ENCODE measurements at regions not wholly inside any gene's neighbourhood (a gene's known extent, or its start where the extent isn't known, plus 50 kb on each side); places are given as distances from the start of the nearest gene placed in this dataset.

DNA sequence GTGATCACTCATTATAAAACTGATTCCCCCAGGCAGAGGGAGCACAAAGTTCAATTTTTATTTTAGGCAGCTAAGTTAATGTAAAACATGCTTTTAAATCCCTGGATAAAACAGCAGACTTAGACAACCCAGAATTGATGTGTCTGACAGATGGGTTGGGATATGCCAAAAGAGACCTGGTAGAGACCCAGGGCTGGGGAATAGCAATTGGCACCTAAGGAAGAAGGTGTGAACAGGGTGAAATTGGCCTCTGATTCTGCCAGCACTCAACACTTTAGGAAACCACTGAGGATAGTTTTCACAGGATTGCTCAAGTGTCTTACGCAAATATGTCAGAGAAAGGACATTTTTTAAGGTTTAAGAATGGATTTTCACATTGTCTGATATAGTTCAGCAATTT is 938.2 kb upstream of the CDH8 start:
- no peaks in the 10 kb centered on the region for H3K79me2 ChIP-seq (ENCODE audit: control insufficient read depth, insufficient read depth, low read length)
- ChIA-PET CTCF (no interaction called here), RAD21 (ENCODE audit: unreplicated experiment) (no interaction called here), POLR2A (no interaction called here), SMC1A (ENCODE audit: uncharacterized antibody, unreplicated experiment) (no interaction called here)
- H3K36me3 ChIP-seq (ENCODE audit: control insufficient read depth in 2 of 2, insufficient read depth in 2 of 2, low read length in 1 of 2): no peaks in the 10 kb centered on the region
- intact Hi-C loops (cut with micrococcal nuclease; ENCODE audit: unreplicated experiment): no loop called here
- BruUV-seq (replicated peaks): no TSS peak
- in situ Hi-C loops (cut with MboI): no loop called here
- H3K9ac ChIP-seq (ENCODE audit: control insufficient read depth, insufficient read depth, low read length): no peak overlapping the region
- H3K4me1 ChIP-seq (ENCODE audit: control insufficient read depth, insufficient read depth, low read length): no peaks in the 10 kb centered on the region
- no peak overlapping the region for H3K4me2 ChIP-seq (ENCODE audit: control insufficient read depth, insufficient read depth)
- DNase-seq (ENCODE audit: low read depth, low spot score): no peak
- no peaks in the 10 kb centered on the region for H4K20me1 ChIP-seq (ENCODE audit: control insufficient read depth, insufficient read depth)
- no peak overlapping the region for H3K27ac ChIP-seq (ENCODE audit: control insufficient read depth, insufficient read depth)
- no peak overlapping the region for H2AFZ ChIP-seq (ENCODE audit: control insufficient read depth, low read depth, low read length)
- FAIRE-seq: no peak
- no peaks in the 10 kb centered on the region for H3K27me3 ChIP-seq (replicated peaks in 1 of 2; ENCODE audit: control insufficient read depth in 2 of 2, insufficient read depth in 2 of 2, low read length in 1 of 2)
- WGBS (ENCODE audit: insufficient coverage, insufficient replicate concordance, low lambda C conversion rate, missing lambda C conversion rate): 86% methylated on average over 1 of the region's 1 CpG
- TF ChIP-seq GATAD2B (conservative IDR thresholded peaks at IDR 0.05; ENCODE audit: low read depth) (no peak), SUZ12 (IDR thresholded peaks at IDR 0.05; ENCODE audit: unreplicated experiment) (no peak), BACH1 (IDR thresholded peaks at IDR 0.05; ENCODE audit: borderline replicate concordance) (no peak), PAX8 (IDR thresholded peaks at IDR 0.05) (no peak), SRF (IDR thresholded peaks at IDR 0.05; ENCODE audit: low read depth in 2 of 2, low read length in 2 of 2) (no peak), ASH2L (IDR thresholded peaks at IDR 0.05; ENCODE audit: borderline replicate concordance, low read depth) (no peak), BCLAF1 (IDR thresholded peaks at IDR 0.05) (no peak), ZNF217 (IDR thresholded peaks at IDR 0.05) (no peak), ZSCAN29 (IDR thresholded peaks at IDR 0.05) (no peak), CEBPZ (IDR thresholded peaks at IDR 0.05; ENCODE audit: low read depth, low read length) (no peak), IKZF2 (IDR thresholded peaks at IDR 0.05) (no peak)
- TF ChIP-seq, protein P1, sequence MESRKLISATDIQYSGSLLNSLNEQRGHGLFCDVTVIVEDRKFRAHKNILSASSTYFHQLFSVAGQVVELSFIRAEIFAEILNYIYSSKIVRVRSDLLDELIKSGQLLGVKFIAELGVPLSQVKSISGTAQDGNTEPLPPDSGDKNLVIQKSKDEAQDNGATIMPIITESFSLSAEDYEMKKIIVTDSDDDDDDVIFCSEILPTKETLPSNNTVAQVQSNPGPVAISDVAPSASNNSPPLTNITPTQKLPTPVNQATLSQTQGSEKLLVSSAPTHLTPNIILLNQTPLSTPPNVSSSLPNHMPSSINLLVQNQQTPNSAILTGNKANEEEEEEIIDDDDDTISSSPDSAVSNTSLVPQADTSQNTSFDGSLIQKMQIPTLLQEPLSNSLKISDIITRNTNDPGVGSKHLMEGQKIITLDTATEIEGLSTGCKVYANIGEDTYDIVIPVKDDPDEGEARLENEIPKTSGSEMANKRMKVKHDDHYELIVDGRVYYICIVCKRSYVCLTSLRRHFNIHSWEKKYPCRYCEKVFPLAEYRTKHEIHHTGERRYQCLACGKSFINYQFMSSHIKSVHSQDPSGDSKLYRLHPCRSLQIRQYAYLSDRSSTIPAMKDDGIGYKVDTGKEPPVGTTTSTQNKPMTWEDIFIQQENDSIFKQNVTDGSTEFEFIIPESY (IDR thresholded peaks at IDR 0.05): no peak
- TF ChIP-seq, protein P2, sequence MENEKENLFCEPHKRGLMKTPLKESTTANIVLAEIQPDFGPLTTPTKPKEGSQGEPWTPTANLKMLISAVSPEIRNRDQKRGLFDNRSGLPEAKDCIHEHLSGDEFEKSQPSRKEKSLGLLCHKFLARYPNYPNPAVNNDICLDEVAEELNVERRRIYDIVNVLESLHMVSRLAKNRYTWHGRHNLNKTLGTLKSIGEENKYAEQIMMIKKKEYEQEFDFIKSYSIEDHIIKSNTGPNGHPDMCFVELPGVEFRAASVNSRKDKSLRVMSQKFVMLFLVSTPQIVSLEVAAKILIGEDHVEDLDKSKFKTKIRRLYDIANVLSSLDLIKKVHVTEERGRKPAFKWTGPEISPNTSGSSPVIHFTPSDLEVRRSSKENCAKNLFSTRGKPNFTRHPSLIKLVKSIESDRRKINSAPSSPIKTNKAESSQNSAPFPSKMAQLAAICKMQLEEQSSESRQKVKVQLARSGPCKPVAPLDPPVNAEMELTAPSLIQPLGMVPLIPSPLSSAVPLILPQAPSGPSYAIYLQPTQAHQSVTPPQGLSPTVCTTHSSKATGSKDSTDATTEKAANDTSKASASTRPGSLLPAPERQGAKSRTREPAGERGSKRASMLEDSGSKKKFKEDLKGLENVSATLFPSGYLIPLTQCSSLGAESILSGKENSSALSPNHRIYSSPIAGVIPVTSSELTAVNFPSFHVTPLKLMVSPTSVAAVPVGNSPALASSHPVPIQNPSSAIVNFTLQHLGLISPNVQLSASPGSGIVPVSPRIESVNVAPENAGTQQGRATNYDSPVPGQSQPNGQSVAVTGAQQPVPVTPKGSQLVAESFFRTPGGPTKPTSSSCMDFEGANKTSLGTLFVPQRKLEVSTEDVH (IDR thresholded peaks at IDR 0.05; ENCODE audit: low read depth, partially characterized antibody): no peak
- no peak for ATAC-seq
- no peaks in the 10 kb centered on the region for H3K9me3 ChIP-seq (replicated peaks; ENCODE audit: control insufficient read depth, insufficient read depth, low read length)
- H3K4me3 ChIP-seq: no peak overlapping the region
